ENCODE measurements at regions not wholly inside any gene's neighbourhood (a gene's known extent, or its start where the extent isn't known, plus 50 kb on each side); places are given as distances from the start of the nearest gene placed in this dataset.

GRCh38 chr2:145288650-145289496, 769.0 kb upstream of the ZEB2 start:
- WGBS, 3 donors, result 66 to 71% (median 68%) methylated on average over 3 of the region's 3 CpGs
- Histone ChIP-seq H3K27me3 (ENCODE audit: control insufficient read depth in 3 of 3, insufficient read depth in 3 of 3, low read length in 3 of 3) (no peaks in the 10 kb centered on the region), H3K4me1 (ENCODE audit: control insufficient read depth in 3 of 3, insufficient read depth in 2 of 3, low read depth in 1 of 3, low read length in 2 of 3) (no peaks in the 10 kb centered on the region), H3K27ac (ENCODE audit: low read depth in 1 of 3, low read length in 2 of 3) (no peak overlapping the region), H3K9me3 (ENCODE audit: control insufficient read depth in 2 of 2, insufficient read depth in 1 of 2, low read depth in 1 of 2, low read length in 1 of 2) (no peaks in the 10 kb centered on the region), H3K36me3 (ENCODE audit: control insufficient read depth in 3 of 3, insufficient read depth in 2 of 3, low read depth in 1 of 3, low read length in 3 of 3) (no peaks in the 10 kb centered on the region), H3K4me3 (ENCODE audit: low read depth in 1 of 3, low read length in 3 of 3) (no peak overlapping the region)
- no peak for FAIRE-seq
- no peak for DNase-seq

GRCh38 chr2:145287736-145288135, 767.8 kb upstream of the ZEB2 start:
- Histone ChIP-seq H3K4me3 (ENCODE audit: low read depth in 1 of 3, low read length in 3 of 3) (no peak overlapping the region), H3K9me3 (ENCODE audit: control insufficient read depth in 2 of 2, insufficient read depth in 1 of 2, low read depth in 1 of 2, low read length in 1 of 2) (no peaks in the 10 kb centered on the region), H3K36me3 (ENCODE audit: control insufficient read depth in 3 of 3, insufficient read depth in 2 of 3, low read depth in 1 of 3, low read length in 3 of 3) (no peaks in the 10 kb centered on the region), H3K27me3 (ENCODE audit: control insufficient read depth in 3 of 3, insufficient read depth in 3 of 3, low read length in 3 of 3) (no peaks in the 10 kb centered on the region), H3K4me1 (ENCODE audit: control insufficient read depth in 3 of 3, insufficient read depth in 2 of 3, low read depth in 1 of 3, low read length in 2 of 3) (no peaks in the 10 kb centered on the region), H3K27ac (ENCODE audit: low read depth in 1 of 3, low read length in 2 of 3) (no peak overlapping the region)
- WGBS, 3 donors, result 45 to 64% (median 48%) methylated on average over 3 of the region's 3 CpGs
- DNase-seq, result no peak
- no peak for FAIRE-seq

- 55 to 79% (median 74%) methylated on average over 7 of the region's 7 CpGs for WGBS, 3 donors
- H3K27ac ChIP-seq (ENCODE audit: low read depth in 1 of 3, low read length in 2 of 3), result peak overlapping the region in 1 of 3 donors; percentile 36
- DNase-seq (peak in 1 of 2 donors; percentile 4), FAIRE-seq (no peak)
- no peaks in the 10 kb centered on the region for H3K4me1 ChIP-seq (ENCODE audit: control insufficient read depth in 3 of 3, insufficient read depth in 2 of 3, low read depth in 1 of 3, low read length in 2 of 3)
- no peaks in the 10 kb centered on the region for H3K36me3 ChIP-seq (ENCODE audit: control insufficient read depth in 3 of 3, insufficient read depth in 2 of 3, low read depth in 1 of 3, low read length in 3 of 3)
- no peaks in the 10 kb centered on the region for H3K9me3 ChIP-seq (ENCODE audit: control insufficient read depth in 2 of 2, insufficient read depth in 1 of 2, low read depth in 1 of 2, low read length in 1 of 2)
- no peaks in the 10 kb centered on the region for H3K27me3 ChIP-seq (ENCODE audit: control insufficient read depth in 3 of 3, insufficient read depth in 3 of 3, low read length in 3 of 3)
- no peak overlapping the region for H3K4me3 ChIP-seq (ENCODE audit: low read depth in 1 of 3, low read length in 3 of 3)
Measured at GRCh38 chr2:145286716-145287275, 766.9 kb upstream of the ZEB2 start.

- no peak overlapping the region for H3K27ac ChIP-seq (ENCODE audit: low read depth in 1 of 3, low read length in 2 of 3)
- H3K4me3 ChIP-seq (ENCODE audit: low read depth in 1 of 3, low read length in 3 of 3), result no peak overlapping the region
- no peaks in the 10 kb centered on the region for H3K9me3 ChIP-seq (ENCODE audit: control insufficient read depth in 2 of 2, insufficient read depth in 1 of 2, low read depth in 1 of 2, low read length in 1 of 2)
- H3K27me3 ChIP-seq (ENCODE audit: control insufficient read depth in 3 of 3, insufficient read depth in 3 of 3, low read length in 3 of 3), result no peaks in the 10 kb centered on the region
- H3K36me3 ChIP-seq (ENCODE audit: control insufficient read depth in 3 of 3, insufficient read depth in 2 of 3, low read depth in 1 of 3, low read length in 3 of 3), result no peaks in the 10 kb centered on the region
- no peak for DNase-seq
- no peak for FAIRE-seq
- no peaks in the 10 kb centered on the region for H3K4me1 ChIP-seq (ENCODE audit: control insufficient read depth in 3 of 3, insufficient read depth in 2 of 3, low read depth in 1 of 3, low read length in 2 of 3)
- WGBS, 3 donors, result 75 to 88% (median 79%) methylated on average over 5 of the region's 5 CpGs
Measured at GRCh38 chr2:145284551-145284950, 764.6 kb upstream of the ZEB2 start.

GRCh38 chr2:145283131-145283530, 763.2 kb upstream of the ZEB2 start:
- DNase-seq (no peak), FAIRE-seq (no peak)
- Histone ChIP-seq H3K27ac (ENCODE audit: low read depth in 1 of 3, low read length in 2 of 3) (no peak overlapping the region), H3K9me3 (ENCODE audit: control insufficient read depth in 2 of 2, insufficient read depth in 1 of 2, low read depth in 1 of 2, low read length in 1 of 2) (no peaks in the 10 kb centered on the region), H3K4me1 (ENCODE audit: control insufficient read depth in 3 of 3, insufficient read depth in 2 of 3, low read depth in 1 of 3, low read length in 2 of 3) (no peaks in the 10 kb centered on the region), H3K4me3 (ENCODE audit: low read depth in 1 of 3, low read length in 3 of 3) (no peak overlapping the region), H3K27me3 (ENCODE audit: control insufficient read depth in 3 of 3, insufficient read depth in 3 of 3, low read length in 3 of 3) (no peaks in the 10 kb centered on the region), H3K36me3 (ENCODE audit: control insufficient read depth in 3 of 3, insufficient read depth in 2 of 3, low read depth in 1 of 3, low read length in 3 of 3) (no peaks in the 10 kb centered on the region)
- WGBS, 3 donors, result 53 to 56% (median 55%) methylated on average over 1 of the region's 1 CpG

GRCh38 chr2:145277922-145278321, 758.0 kb upstream of the ZEB2 start:
- peaks cover 0 to 1% of the 10 kb centered on the region in 2 donors for H3K9me3 ChIP-seq (ENCODE audit: control insufficient read depth in 2 of 2, insufficient read depth in 1 of 2, low read depth in 1 of 2, low read length in 1 of 2)
- H3K4me3 ChIP-seq (ENCODE audit: low read depth in 1 of 3, low read length in 3 of 3), result no peak overlapping the region
- H3K36me3 ChIP-seq (ENCODE audit: control insufficient read depth in 3 of 3, insufficient read depth in 2 of 3, low read depth in 1 of 3, low read length in 3 of 3), result no peaks in the 10 kb centered on the region
- H3K4me1 ChIP-seq (ENCODE audit: control insufficient read depth in 3 of 3, insufficient read depth in 2 of 3, low read depth in 1 of 3, low read length in 2 of 3), result no peaks in the 10 kb centered on the region
- no peak overlapping the region for H3K27ac ChIP-seq (ENCODE audit: low read depth in 1 of 3, low read length in 2 of 3)
- FAIRE-seq, result no peak
- DNase-seq, result no peak
- no peaks in the 10 kb centered on the region for H3K27me3 ChIP-seq (ENCODE audit: control insufficient read depth in 3 of 3, insufficient read depth in 3 of 3, low read length in 3 of 3)

- DNase-seq (no peak), FAIRE-seq (no peak)
- Histone ChIP-seq H3K36me3 (ENCODE audit: control insufficient read depth in 3 of 3, insufficient read depth in 2 of 3, low read depth in 1 of 3, low read length in 3 of 3) (no peaks in the 10 kb centered on the region), H3K27me3 (ENCODE audit: control insufficient read depth in 3 of 3, insufficient read depth in 3 of 3, low read length in 3 of 3) (no peaks in the 10 kb centered on the region), H3K4me3 (ENCODE audit: low read depth in 1 of 3, low read length in 3 of 3) (no peak overlapping the region), H3K9me3 (ENCODE audit: control insufficient read depth in 2 of 2, insufficient read depth in 1 of 2, low read depth in 1 of 2, low read length in 1 of 2) (peaks cover 0 to 2% of the 10 kb centered on the region in 2 donors), H3K27ac (ENCODE audit: low read depth in 1 of 3, low read length in 2 of 3) (no peak overlapping the region), H3K4me1 (ENCODE audit: control insufficient read depth in 3 of 3, insufficient read depth in 2 of 3, low read depth in 1 of 3, low read length in 2 of 3) (no peaks in the 10 kb centered on the region)
- WGBS, 3 donors, result 89 to 97% (median 93%) methylated on average over 1 of the region's 1 CpG
Measured at GRCh38 chr2:145273840-145274239, 753.9 kb upstream of the ZEB2 start.

- H3K36me3 ChIP-seq (ENCODE audit: control insufficient read depth in 3 of 3, insufficient read depth in 2 of 3, low read depth in 1 of 3, low read length in 3 of 3), result no peaks in the 10 kb centered on the region
- 67 to 76% (median 72%) methylated on average over 3 of the region's 3 CpGs for whole genome bisulfite sequencing, 3 donors
- no peak overlapping the region for H3K27ac ChIP-seq (ENCODE audit: low read depth in 1 of 3, low read length in 2 of 3)
- no peak overlapping the region for H3K4me3 ChIP-seq (ENCODE audit: low read depth in 1 of 3, low read length in 3 of 3)
- DNase-seq, result no peak
- no peaks in the 10 kb centered on the region for H3K4me1 ChIP-seq (ENCODE audit: control insufficient read depth in 3 of 3, insufficient read depth in 2 of 3, low read depth in 1 of 3, low read length in 2 of 3)
- no peak for FAIRE-seq
- H3K27me3 ChIP-seq (ENCODE audit: control insufficient read depth in 3 of 3, insufficient read depth in 3 of 3, low read length in 3 of 3), result no peaks in the 10 kb centered on the region
- peaks cover 0 to 2% of the 10 kb centered on the region in 2 donors for H3K9me3 ChIP-seq (ENCODE audit: control insufficient read depth in 2 of 2, insufficient read depth in 1 of 2, low read depth in 1 of 2, low read length in 1 of 2)
Measured at GRCh38 chr2:145268931-145269330, 749.0 kb upstream of the ZEB2 start.

GRCh38 chr2:145267451-145267850, 747.5 kb upstream of the ZEB2 start:
- H3K4me1 ChIP-seq (ENCODE audit: control insufficient read depth in 3 of 3, insufficient read depth in 2 of 3, low read depth in 1 of 3, low read length in 2 of 3), result no peaks in the 10 kb centered on the region
- no peak for DNase-seq
- H3K36me3 ChIP-seq (ENCODE audit: control insufficient read depth in 3 of 3, insufficient read depth in 2 of 3, low read depth in 1 of 3, low read length in 3 of 3), result no peaks in the 10 kb centered on the region
- H3K4me3 ChIP-seq (ENCODE audit: low read depth in 1 of 3, low read length in 3 of 3), result no peak overlapping the region
- no peak for FAIRE-seq
- H3K27ac ChIP-seq (ENCODE audit: low read depth in 1 of 3, low read length in 2 of 3), result no peak overlapping the region
- no peaks in the 10 kb centered on the region for H3K27me3 ChIP-seq (ENCODE audit: control insufficient read depth in 3 of 3, insufficient read depth in 3 of 3, low read length in 3 of 3)
- no peaks in the 10 kb centered on the region for H3K9me3 ChIP-seq (ENCODE audit: control insufficient read depth in 2 of 2, insufficient read depth in 1 of 2, low read depth in 1 of 2, low read length in 1 of 2)
